Fibroblast of peridontal ligament (primary cell): ENCODE measurements at regions not wholly inside any gene's neighbourhood (a gene's known extent, or its start where the extent isn't known, plus 50 kb on each side); places are given as distances from the start of the nearest gene placed in this dataset.
"Not testable (repeated sequence)": the region's sequence is repeated elsewhere in the genome, so short reads cannot be mapped to it uniquely, and the experiment has no call there.

Source experiments
- DNase-seq: peaks from one replicate; pipeline ENCODE4 v3.0.0-alpha.2; 2010; ENCODE audit errors: extremely low read depth

DNA sequence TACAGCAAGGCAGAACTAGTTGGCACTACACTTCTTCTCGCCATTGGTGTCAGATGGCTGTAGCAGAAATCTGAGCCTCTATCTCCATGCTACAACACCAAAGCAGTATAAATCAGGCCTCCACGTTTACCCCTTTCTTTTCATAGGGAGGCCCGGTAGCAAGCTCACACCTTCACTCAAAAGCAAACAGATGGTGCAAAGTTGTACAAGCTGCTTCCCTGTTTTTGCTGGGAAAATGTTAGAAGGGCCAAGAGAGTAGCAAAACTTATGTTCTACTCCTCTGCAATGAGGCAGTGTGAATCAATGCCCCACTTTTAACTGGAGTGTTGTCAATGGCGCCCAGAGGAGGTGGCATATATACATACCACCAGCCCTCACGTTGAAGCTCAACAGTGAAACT is 369.6 kb upstream of the NRXN1 start:
- DNase-seq = no peak

DNA sequence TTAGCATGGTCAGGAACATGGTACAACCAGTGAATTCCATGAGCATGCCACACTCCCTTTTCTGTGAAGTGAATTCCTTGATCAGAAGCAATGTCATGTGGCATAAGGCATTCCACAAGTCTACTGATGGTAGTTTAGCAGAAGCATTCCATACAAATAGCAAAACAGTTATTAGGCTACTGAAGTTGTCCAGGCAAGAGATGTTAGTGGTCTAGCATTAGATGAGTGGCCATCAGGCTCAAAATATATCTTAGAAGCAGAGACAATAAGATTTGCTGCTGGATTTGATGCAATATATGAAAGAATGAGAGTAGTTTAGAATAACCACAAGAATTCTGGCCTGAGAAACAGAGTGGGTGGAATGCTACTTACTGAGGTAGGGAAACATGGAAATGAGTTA is 355.3 kb upstream of the NRXN1 start:
- peak; percentile 56 for DNase-seq

DNA sequence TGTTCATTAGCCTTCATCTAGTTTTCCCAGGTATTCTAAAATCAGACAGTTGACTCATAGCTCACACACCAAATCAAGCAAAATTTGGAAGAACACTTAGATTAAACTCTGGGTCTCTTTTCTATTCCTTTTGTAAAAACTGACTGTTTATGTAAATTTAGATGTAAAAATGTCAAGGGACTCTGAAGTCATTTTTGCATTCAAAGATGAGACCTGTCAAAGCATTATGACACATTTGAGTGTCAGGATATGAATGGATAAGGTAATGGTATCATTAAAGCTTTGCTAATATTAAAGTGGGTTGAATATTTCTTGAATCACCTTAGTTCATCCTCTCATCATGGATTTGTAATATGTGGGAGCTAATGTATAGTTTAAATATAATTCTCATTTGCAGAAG is 348.1 kb upstream of the NRXN1 start:
- DNase-seq = no peak

DNA sequence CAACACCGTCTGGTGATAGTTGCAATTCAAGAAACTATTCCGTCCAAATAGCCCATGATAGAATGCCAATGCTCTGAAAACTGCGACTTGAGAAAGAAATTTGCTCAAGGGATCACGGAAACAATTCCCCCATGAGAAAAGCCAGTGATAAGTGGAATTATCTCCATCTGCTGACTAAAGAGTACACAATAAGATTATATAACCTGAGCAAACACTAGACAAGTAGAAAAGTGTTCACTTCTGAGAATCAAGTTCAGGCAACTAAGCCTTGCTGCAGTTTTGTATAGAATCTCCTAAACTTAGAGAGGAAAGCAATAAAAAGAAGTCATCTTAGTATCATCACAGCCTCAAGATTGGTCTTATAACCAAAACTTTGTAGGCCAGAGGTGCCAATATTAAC is 336.3 kb upstream of the NRXN1 start:
- DNase-seq = no peak

DNA sequence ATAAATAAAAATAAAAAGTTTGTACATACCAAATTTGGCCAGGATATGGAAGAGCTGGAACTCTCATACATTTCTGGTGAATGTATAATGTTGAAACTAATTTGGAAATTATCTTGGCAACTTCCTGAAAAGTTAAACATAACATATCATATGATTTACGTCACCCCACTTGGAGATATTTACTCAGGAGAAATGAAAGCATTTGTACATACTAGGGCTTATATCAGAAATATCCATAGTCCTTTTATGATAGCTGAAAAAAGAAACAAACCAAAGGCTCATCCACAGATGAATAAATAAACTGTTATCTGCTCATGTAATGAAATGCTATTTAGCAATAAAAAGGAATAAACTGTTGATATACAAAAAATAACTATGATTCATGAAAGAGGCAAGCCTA is 318.2 kb upstream of the NRXN1 start:
- peak; percentile 78 for DNase-seq

DNA sequence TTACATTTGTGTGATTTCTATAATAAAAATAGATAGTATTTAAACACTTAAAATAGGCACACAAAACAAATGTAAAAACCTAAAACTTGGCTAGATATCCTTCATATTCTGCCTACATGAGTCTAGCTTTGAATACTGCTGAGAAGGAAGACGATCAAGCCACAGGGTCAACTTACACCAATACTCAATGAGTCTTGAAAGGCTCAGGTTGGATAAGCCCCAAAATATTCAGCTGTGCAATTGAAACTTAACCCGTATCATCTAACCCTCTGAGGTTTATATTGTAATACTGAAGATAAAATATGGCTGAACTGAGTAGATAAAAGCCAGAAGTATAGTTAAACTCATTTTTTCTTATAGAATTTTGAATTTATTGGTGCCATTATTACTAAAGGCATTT is 313.0 kb upstream of the NRXN1 start:
- DNase-seq = peak; percentile 15

DNA sequence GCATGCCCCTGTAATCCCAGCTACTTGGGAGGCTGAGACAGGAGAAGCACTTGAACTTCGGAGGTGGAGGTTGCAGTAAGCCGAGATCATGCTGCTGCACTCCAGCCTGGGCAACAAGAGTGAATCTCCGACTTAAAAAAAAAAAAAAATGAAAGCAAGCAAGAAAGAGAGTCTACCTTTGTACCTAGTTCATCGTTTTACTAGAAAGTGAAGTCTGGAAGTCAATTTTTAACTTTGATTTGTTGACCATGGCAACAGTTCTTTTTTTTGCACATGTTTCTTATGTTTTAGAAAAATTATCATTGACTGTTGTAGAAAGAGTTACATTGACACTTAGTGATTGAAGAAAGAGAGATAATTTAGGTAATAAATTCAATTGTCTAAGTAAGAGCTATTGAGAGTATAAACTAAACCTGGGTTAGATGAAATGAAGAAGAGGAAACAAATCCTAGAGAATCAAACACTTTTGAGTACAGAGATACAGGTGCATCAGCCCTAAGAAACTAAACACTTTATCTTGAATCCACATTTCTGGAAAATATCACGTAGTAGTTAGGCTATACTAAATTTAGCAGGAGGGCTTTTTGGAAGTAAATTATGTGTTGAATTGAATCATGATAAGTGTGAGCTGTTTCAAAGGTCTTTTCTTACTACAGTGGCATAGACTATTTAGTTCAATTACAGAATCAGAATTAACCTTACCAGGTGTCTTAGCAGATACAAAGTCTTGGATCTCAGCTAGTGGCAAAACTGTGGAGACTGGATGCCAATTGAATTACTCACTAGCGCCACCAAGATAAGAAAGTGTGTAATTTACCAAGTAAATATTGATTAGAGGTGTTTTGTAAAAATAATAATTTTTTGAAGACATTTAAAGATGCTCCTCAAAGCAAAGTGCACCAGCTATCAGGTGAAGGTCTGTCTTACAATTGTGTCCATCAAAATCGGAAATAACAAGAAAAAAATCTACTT is 303.4 kb upstream of the NRXN1 start:
- DNase-seq = no peak

DNA sequence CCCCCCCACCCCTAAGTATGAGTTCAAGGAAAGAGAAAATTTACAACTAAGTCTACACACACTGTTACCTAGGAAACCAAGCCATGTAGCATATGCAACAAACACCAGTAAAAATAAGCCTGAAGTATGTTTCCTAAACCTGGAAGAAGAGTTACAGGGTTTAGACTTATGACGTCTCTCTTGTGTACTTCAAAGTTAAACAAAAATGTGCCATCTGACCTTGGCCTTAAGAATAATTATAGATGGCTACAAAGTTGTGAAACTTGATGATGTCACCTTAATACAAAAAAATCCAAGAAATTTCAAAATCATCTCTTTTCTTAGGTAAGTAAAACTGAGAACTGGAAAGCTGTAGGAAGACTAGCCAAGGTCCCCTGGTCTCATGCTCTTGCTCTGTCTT is 297.6 kb upstream of the NRXN1 start:
- DNase-seq = peak; percentile 18

DNA sequence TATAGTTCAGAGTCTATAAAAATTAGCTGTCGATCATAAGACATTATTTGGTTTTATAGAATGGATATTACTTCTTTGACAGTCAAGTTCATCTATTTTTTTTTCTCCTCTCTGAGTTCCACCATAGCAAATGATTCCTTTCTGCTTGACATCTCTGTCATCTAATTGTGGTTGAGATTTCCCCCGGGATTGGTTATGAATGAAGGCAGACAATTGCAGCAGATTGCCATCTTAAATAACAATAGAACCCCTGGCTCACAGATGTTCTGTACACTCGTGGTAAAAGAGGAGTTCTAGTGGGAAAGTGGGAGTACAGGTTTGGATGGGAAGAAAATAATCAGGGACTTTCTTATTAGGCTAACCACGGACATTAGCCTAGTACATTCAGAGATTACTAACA is 292.1 kb upstream of the NRXN1 start:
- no peak for DNase-seq

DNA sequence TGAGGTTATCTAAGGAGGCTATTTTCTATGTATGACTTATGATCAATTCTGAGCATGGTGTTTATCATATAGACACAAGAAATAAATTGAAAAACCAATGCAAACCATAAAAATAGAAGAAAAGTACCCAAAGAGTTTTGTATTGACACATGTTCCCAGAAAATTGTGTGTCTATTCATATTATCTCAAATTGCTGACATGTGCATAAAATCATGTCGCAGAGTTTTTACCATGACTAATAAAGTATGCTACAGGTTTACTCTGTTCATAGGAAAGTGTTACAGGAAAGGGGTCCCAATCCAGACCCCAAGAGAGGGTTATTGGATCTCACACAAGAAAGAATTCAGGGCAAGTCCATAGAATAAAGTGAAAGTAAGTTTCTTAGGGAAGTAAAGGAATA is 290.7 kb upstream of the NRXN1 start:
- DNase-seq = no peak

DNA sequence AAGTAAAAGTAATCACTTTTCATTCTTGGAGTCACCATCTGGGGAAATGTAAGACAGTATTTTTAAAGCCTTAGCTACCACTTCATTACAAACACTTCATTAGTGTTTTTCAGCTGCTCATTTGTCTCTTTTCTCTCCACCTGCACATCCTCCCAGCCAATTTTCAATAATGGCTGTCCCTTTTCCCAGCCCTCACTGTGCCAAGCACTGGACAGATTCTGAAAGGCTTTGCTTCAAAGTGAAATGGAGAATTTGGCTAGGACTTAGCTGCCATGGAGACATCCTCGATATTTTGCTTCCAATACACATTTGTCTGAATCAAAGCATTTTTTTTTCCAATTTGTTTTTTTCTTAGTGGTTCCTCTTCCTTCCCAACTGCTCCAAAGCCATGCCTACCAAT is 272.4 kb upstream of the NRXN1 start:
- DNase-seq = no peak

DNA sequence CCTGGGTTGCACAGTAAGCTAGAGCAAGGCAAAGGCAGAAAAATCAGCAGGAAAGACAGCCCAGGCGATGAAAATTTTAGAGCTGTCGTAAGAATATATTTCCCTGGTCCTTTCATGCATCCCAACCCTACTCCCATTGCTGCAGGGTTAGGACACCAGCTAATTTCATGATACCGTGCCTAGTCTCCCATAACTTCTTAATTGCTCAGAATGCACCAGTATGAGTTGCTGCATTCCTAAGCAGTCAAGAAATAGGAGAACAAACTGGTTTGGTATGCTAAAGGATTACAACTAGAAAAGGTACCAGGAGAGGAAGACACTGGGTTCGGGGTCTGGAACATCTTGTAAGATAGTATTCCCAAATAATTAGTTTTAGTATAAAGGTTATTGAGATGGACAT is 269.4 kb upstream of the NRXN1 start:
- DNase-seq = peak; percentile 13

DNA sequence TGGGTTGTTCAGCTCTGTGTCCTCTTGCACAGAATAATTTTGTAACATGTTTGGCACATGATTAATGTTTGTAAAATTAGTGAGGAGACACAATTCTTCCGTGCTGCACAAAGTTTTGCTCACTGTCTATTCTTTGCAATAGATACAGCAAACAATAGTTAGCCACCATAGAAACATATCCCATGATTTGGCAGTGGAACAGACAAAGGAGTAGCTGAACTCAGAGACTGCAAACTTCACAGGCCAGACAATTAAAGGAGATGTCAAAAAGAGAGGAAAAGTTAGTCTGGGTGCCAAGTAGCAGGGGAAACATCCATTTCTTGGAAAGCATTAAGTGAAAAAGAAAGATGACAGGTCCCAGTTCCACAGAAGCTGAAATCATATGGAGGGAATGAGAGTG is 267.4 kb upstream of the NRXN1 start:
- no peak for DNase-seq

DNA sequence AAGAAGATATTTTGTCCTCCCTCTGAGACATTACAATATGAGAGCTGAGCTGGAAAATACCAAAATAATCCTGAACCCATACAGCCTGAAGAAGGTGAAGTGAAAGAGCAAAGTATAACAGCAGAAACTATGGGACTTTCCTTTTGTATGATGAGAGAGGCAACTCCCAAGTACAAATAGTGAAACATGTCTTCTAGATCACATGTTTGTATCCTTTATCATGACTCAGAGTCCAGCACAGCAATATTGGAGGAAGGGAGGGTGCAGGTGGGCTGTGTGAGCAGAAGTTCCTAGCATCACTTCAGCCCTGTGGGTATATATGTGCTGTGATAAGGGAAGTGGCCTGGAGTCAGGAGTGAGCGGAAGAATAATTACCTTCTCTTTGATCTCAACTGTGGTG is 265.6 kb upstream of the NRXN1 start:
- DNase-seq = peak; percentile 6

DNA sequence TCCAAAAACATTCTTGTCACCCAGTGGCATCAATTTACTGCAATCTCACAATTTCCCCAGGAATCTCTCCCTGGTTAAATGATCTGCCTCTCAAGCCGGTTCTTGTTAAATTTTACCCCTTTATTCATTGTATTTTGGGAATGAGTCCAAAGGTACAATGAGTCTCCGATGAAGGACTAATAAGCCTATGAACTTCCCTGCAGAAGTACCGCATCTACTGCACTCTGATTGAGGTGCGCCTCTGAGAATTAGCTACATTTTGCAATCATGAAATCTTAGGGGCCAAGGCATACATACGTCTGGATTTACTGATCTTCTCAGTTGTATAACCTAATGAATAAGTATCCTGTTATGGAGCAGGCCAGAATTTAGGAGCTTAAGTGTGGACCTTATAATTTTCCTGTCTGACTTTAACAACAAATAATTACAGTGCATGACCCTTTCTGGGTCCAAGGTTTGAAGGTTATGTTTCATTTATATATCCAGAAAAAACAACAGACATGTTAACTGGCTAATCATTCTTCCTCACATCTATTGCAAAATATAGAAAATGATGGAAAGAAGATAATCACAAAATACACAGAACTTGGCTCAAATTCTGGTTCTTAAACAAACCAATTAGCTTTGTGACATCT is 261.8 kb upstream of the NRXN1 start:
- DNase-seq = no peak

DNA sequence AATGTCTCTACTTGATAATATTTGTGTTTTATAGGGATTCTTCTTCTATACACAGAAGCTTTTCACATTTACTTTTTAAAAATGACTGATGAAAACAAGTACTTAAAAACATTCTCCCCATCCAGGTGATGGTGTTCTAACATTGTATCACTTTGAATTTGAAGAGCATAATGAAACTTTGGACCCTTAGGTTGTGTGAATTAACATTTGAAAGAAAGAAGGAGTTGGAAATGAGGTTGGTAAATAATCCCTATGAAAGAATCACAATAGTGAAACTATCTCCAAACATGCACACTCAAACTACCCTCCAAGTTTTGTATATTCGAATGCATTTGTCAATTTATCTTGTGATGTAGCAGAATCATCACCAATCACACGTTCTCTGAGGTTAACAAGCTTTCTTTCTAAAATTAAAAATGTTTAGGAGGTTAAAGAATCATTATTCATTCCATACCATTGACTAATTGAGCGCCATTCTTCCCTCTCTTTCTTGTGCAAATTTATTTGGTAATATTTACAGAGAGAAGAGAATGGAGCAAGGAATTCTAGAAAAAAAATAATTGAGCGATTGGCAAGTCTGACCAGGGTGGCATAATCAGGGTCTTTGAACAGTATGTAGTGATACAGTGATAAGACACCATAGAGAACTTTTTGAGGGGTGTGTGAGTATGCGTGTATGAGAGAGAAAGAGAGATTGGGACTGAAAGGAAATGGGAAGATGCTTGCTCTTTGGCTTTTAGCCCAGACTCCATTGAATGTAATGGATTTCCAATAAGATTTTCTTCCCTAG is 260.0 kb upstream of the NRXN1 start:
- DNase-seq = no peak

DNA sequence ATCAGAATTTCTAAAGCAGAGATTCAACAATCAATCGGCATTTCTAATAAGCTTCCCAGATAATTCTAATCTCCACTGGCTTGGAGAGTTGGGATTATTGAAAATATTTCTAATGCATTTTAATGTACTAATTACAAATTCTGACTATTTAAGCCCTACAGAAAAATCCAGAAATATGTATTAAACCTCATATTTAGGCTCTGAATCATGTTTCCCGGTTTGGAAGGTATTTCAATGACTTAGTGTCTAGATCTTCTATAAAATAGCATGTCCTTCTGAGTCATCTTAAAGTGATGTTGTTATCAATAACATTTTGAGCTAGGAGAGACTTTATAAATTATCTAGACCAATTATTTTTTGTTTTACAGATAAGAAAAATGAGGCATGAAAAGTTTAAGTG is 258.8 kb upstream of the NRXN1 start:
- peak; percentile 26 for DNase-seq

DNA sequence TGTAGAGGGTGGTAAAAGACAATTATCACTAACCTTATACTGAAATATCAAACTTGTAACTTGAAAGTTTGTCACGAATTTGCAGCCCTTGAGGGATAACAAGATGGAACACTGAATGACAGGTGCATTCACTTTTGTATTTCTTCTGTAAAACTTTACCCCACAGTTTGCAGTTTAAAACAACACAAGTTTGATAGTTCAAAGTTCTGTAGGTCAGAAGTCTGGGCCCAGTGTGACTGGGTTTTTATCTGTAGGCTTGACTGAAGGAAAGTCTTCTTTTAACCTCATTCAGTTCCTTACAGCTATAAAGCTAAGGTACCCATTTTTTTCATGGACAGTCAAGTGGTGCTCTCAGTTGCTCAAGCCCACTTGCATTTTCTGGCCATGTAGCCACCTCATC is 257.1 kb upstream of the NRXN1 start:
- DNase-seq = no peak

DNA sequence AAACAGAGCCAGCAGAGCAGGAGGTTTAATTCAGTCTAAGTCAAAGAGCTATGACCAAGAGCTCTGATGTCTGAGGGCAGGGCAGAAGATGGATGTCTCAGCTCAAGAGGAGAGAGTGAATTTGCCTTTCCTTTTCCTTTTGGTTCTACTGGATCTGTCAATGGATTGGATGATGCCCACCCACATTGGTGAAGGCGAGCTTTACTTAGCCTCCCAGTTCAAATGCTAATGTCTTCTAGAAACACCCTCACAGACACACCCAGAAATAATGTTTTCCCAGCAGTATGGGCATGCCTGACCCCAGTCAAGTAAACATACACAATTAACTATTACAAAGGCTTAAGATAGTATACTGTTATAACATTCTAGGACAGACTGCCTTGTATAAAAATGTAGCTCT is 236.3 kb upstream of the NRXN1 start:
- no peak for DNase-seq

DNA sequence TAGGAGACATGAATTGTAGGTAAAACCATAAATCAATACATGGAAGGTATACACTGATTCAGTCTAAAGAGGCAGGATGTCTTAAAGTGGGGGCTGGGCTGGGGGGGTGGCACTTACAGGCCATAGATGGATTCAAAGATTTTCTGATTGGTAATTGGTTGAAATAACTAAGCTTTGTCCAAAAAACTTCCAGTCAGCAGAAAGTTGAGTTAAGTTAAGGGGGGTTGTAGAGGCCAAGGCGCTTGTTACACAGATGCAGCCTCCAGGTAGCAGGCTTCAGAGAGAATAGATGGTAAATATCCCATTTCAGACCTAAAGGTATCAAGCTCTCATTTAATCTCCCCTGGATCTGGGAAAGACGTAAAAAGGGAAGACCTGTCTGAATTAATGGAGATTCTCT is 233.6 kb upstream of the NRXN1 start:
- DNase-seq = no peak

DNA sequence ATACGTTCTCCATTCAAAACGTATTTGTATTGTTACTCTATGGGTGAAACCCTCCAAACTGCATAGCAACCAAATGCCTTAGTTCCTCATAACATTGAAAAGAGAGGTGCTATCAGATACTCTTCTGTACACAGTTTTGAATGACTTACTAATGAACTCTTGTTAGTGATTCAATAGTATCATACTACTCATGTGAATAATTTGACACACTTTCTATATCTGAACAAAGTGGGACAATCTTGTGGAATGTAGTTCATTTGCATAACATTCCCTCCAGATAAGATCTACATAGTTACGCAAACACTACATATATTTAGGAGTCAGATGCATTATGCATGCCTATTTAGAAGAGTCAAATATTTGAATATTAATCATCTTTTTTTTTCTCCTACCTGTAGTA is 232.0 kb upstream of the NRXN1 start:
- DNase-seq = no peak

DNA sequence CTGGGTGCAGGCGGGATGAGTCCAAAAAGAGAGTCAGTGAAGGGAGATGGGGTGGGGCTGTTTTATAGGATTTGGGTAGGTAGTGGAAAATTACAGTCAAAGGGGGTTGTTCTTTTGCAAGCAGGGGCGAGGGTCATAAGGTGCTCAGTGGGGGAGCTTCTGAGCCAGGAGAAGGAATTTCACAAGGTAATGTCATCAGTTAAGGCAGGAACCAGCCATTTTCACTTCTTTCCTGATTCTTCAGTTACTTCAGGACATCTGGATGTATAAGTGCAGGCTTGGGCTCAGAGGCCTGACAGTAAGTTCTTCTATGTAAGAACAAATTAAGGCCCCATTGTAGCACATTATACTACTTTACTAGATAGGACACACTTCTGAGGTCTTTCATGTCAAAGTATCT is 231.2 kb upstream of the NRXN1 start:
- not testable (repeated sequence) for DNase-seq

DNA sequence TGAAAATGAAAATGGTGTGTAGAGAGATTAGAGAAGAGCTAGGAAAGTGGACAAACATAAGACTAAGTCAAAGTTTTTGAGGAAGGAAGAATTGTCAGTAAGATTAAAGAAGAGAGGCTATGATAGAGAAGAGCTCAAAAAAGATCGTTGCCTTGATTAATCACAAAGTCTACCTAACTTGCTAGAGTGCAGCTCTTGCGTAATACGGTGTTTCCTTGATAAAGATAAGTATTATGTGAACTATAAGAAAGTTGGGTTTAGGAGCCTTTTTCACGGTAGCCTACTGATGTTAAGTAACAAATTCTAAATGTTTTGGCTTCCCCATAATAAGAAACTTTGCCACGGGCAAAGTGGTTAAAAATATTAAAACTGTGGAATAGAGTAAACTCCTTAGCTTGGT is 226.4 kb upstream of the NRXN1 start:
- no peak for DNase-seq
